Endodermal cell (in vitro differentiated cells): ENCODE measurements at regions not wholly inside any gene's neighbourhood (a gene's known extent, or its start where the extent isn't known, plus 50 kb on each side); places are given as distances from the start of the nearest gene placed in this dataset.

Experiments used
- DNase-seq: peaks from one replicate; pipeline ENCODE4 v3.0.0-alpha.2; 2017
- H3K27ac ChIP-seq: 2 replicates; pipeline ENCODE4 v1.5.1; 2013; ENCODE audit warnings: mild to moderate bottlenecking, low read depth, low read length, moderate library complexity
- H3K27me3 ChIP-seq: 2 replicates; pipeline ENCODE4 v1.6.1; 2013; ENCODE audit warnings: mild to moderate bottlenecking, low read length, moderate library complexity; ENCODE audit not compliant: insufficient read depth, control insufficient read depth, poor library complexity, severe bottlenecking
- H3K36me3 ChIP-seq: 2 replicates; pipeline ENCODE4 v1.7.0; 2013; ENCODE audit warnings: mild to moderate bottlenecking, low read length, moderate library complexity; ENCODE audit not compliant: control insufficient read depth, insufficient read depth
- H3K4me1 ChIP-seq: one replicate; pipeline ENCODE4 v1.7.0; 2013; ENCODE audit warnings: low read length; ENCODE audit not compliant: control insufficient read depth, insufficient read depth
- H3K4me3 ChIP-seq: 2 replicates; pipeline ENCODE4 v1.5.1; 2013; ENCODE audit warnings: mild to moderate bottlenecking, low read length, moderate library complexity
- H3K9ac ChIP-seq: 2 replicates; pipeline ENCODE4 v1.6.1; 2013; ENCODE audit warnings: mild to moderate bottlenecking, low read length, moderate library complexity; ENCODE audit not compliant: poor library complexity, severe bottlenecking; ENCODE audit errors: extremely low read depth
- H3K9me3 ChIP-seq: 2 replicates; pipeline ENCODE4 v1.6.1; 2013; ENCODE audit warnings: mild to moderate bottlenecking, low read length, moderate library complexity; ENCODE audit not compliant: control insufficient read depth
- H3K27ac Mint-ChIP-seq: 2 replicates; pipeline ENCODE4 v1.8.0; 2020; ENCODE audit warnings: mixed read lengths
- H3K27me3 Mint-ChIP-seq: 2 replicates; pipeline ENCODE4 v1.8.0; 2021; ENCODE audit warnings: mild to moderate bottlenecking, mixed read lengths; ENCODE audit not compliant: insufficient read depth
- H3K36me3 Mint-ChIP-seq: 2 replicates; pipeline ENCODE4 v1.8.0; 2020; ENCODE audit warnings: low read depth, mixed read lengths
- H3K4me1 Mint-ChIP-seq: 2 replicates; pipeline ENCODE4 v1.8.0; 2020; ENCODE audit warnings: mixed read lengths
- H3K4me3 Mint-ChIP-seq: 2 replicates; pipeline ENCODE4 v1.8.0; 2020; ENCODE audit warnings: mild to moderate bottlenecking, moderate library complexity, mixed read lengths
- H3K9me3 Mint-ChIP-seq: 2 replicates; pipeline ENCODE4 v1.8.0; 2020; ENCODE audit warnings: mild to moderate bottlenecking, mixed read lengths
- CTCF ChIP-seq: fragments of 200-600 bp; sonication (generic); conservative IDR thresholded peaks from 2 replicates; pipeline ENCODE4 v1.5.0; 2021; ENCODE audit warnings: antibody characterized with exemption, mild to moderate bottlenecking
- WGBS, 2 experiments: methylation state at CpG; one replicate each; pipeline versions ENCODE4 v1.1.5 to v1.1.7; 2013; ENCODE audit warnings: missing lambda C conversion rate in 2 of 2, mixed read lengths in 1 of 2; ENCODE audit not compliant: insufficient coverage in 1 of 2, insufficient read length in 1 of 2; 5-methylcytosine and 5-hydroxymethylcytosine counted together

- WGBS, 2 experiments, result 90 to 95% methylated on average over 3 to 5 of the region's 6 CpGs
- Mint-ChIP-seq H3K4me1 (no peaks in the 10 kb centered on the region), H3K4me3 (no peak overlapping the region), H3K27me3 (no peaks in the 10 kb centered on the region), H3K36me3 (no peaks in the 10 kb centered on the region), H3K9me3 (no peaks in the 10 kb centered on the region), H3K27ac (no peak overlapping the region)
- DNase-seq, result no peak
- Histone ChIP-seq H3K9me3 (no peaks in the 10 kb centered on the region), H3K27ac (no peak overlapping the region), H3K27me3 (no peaks in the 10 kb centered on the region), H3K9ac (no peak overlapping the region), H3K4me3 (no peak overlapping the region), H3K36me3 (no peaks in the 10 kb centered on the region), H3K4me1 (no peaks in the 10 kb centered on the region)
- TF ChIP-seq CTCF, result no peak
These were observed 273.5 kb upstream of the IRX2 start for GRCh38 chr5:3024976-3025375.

- 89 to 100% methylated on average over 1 to 9 of the region's 9 CpGs for WGBS, 2 experiments
- Mint-ChIP-seq H3K4me3 (no peak overlapping the region), H3K27ac (no peak overlapping the region), H3K36me3 (no peaks in the 10 kb centered on the region), H3K9me3 (no peaks in the 10 kb centered on the region), H3K4me1 (no peaks in the 10 kb centered on the region), H3K27me3 (no peaks in the 10 kb centered on the region)
- H3K9me3 ChIP-seq, result no peaks in the 10 kb centered on the region
- H3K27ac ChIP-seq, result no peak overlapping the region
- H3K27me3 ChIP-seq, result no peaks in the 10 kb centered on the region
- no peak overlapping the region for H3K9ac ChIP-seq
- no peaks in the 10 kb centered on the region for H3K36me3 ChIP-seq
- DNase-seq, result no peak
- no peaks in the 10 kb centered on the region for H3K4me1 ChIP-seq
- no peak for TF ChIP-seq CTCF
- H3K4me3 ChIP-seq, result no peak overlapping the region
These were observed 273.1 kb upstream of the IRX2 start for GRCh38 chr5:3024554-3024953.

- no peaks in the 10 kb centered on the region for H3K9me3 ChIP-seq
- Mint-ChIP-seq H3K9me3 (no peaks in the 10 kb centered on the region), H3K36me3 (no peaks in the 10 kb centered on the region), H3K4me1 (no peaks in the 10 kb centered on the region), H3K4me3 (no peak overlapping the region), H3K27ac (no peak overlapping the region), H3K27me3 (no peaks in the 10 kb centered on the region)
- H3K27me3 ChIP-seq, result no peaks in the 10 kb centered on the region
- WGBS, 2 experiments, result 96% methylated on average over 8 to 9 of the region's 9 CpGs
- no peak overlapping the region for H3K9ac ChIP-seq
- no peak for DNase-seq
- no peaks in the 10 kb centered on the region for H3K36me3 ChIP-seq
- H3K27ac ChIP-seq, result no peak overlapping the region
- no peaks in the 10 kb centered on the region for H3K4me1 ChIP-seq
- no peak overlapping the region for H3K4me3 ChIP-seq
- no peak for TF ChIP-seq CTCF
These were observed 272.6 kb upstream of the IRX2 start for GRCh38 chr5:3024126-3024525.
